Astrocyte (in vitro differentiated cells and primary cell): ENCODE measurements at regions not wholly inside any gene's neighbourhood (a gene's known extent, or its start where the extent isn't known, plus 50 kb on each side); places are given as distances from the start of the nearest gene placed in this dataset.

ENCODE experiments used
- DNase-seq: peaks from one replicate; pipeline ENCODE4 v3.0.0-alpha.2; 2010; ENCODE audit warnings: low read depth
- FAIRE-seq: peaks from 2 replicates; lab custom pipeline; 2011; peaks lifted over from hg19 to GRCh38; lab: Jason Lieb, UNC
- H2AFZ ChIP-seq: 2 replicates; pipeline ENCODE4 v1.6.0; 2012; ENCODE audit warnings: low read depth, low read length, inconsistent platforms
- H3K27ac ChIP-seq: 2 replicates; pipeline ENCODE4 v1.5.1; 2011; ENCODE audit warnings: low read depth, low read length, inconsistent platforms
- H3K27me3 ChIP-seq: 2 replicates; pipeline ENCODE4 v1.6.0; 2011; ENCODE audit warnings: low read length, inconsistent platforms; ENCODE audit not compliant: insufficient read depth
- H3K36me3 ChIP-seq: 2 replicates; pipeline ENCODE4 v1.5.1; 2011; ENCODE audit warnings: low read length, inconsistent platforms; ENCODE audit not compliant: insufficient read depth
- H3K4me1 ChIP-seq: 2 replicates; pipeline ENCODE4 v1.5.1; 2011; ENCODE audit warnings: low read length, inconsistent platforms; ENCODE audit not compliant: insufficient read depth
- H3K4me2 ChIP-seq: 2 replicates; pipeline ENCODE4 v1.6.0; 2012; ENCODE audit warnings: low read length, inconsistent platforms
- H3K4me3 ChIP-seq: 2 replicates; pipeline ENCODE4 v1.5.1; 2011; ENCODE audit warnings: low read depth, mild to moderate bottlenecking, low read length, inconsistent platforms; ENCODE audit not compliant: insufficient read depth
- H3K79me2 ChIP-seq: 2 replicates; pipeline ENCODE4 v1.6.0; 2012; ENCODE audit warnings: mild to moderate bottlenecking, low read length, inconsistent platforms; ENCODE audit not compliant: insufficient read depth
- H3K9ac ChIP-seq: 2 replicates; pipeline ENCODE4 v1.6.0; 2012; ENCODE audit warnings: mild to moderate bottlenecking, low read length, inconsistent platforms
- H3K9me3 ChIP-seq: 2 replicates; pipeline ENCODE4 v1.5.1; 2012; ENCODE audit warnings: low read depth, mild to moderate bottlenecking, low read length, inconsistent platforms; ENCODE audit not compliant: insufficient read depth
- H4K20me1 ChIP-seq: 2 replicates; pipeline ENCODE4 v1.6.0; 2012; ENCODE audit warnings: low read length, inconsistent platforms; ENCODE audit not compliant: insufficient read depth
- H3K27ac Mint-ChIP-seq: one replicate; pipeline ENCODE4 v1.8.0; 2021; ENCODE audit warnings: mild to moderate bottlenecking, mixed read lengths; ENCODE audit not compliant: unreplicated experiment
- H3K27me3 Mint-ChIP-seq: one replicate; pipeline ENCODE4 v1.8.0; 2021; ENCODE audit warnings: low read depth, mixed read lengths; ENCODE audit not compliant: unreplicated experiment
- H3K36me3 Mint-ChIP-seq: one replicate; pipeline ENCODE4 v1.8.0; 2021; ENCODE audit warnings: low read depth, mixed read lengths; ENCODE audit not compliant: unreplicated experiment
- H3K4me1 Mint-ChIP-seq: one replicate; pipeline ENCODE4 v1.8.0; 2021; ENCODE audit warnings: low read depth, mixed read lengths; ENCODE audit not compliant: unreplicated experiment
- H3K4me3 Mint-ChIP-seq: one replicate; pipeline ENCODE4 v1.8.0; 2021; ENCODE audit warnings: mild to moderate bottlenecking, moderate library complexity, mixed read lengths; ENCODE audit not compliant: unreplicated experiment
- H3K9me3 Mint-ChIP-seq: one replicate; pipeline ENCODE4 v1.8.0; 2021; ENCODE audit warnings: mild to moderate bottlenecking, mixed read lengths; ENCODE audit not compliant: unreplicated experiment
- CTCF ChIP-seq: IDR thresholded peaks from 2 replicates; pipeline ENCODE4 v1.5.1; 2011; ENCODE audit warnings: low read depth, mild to moderate bottlenecking, inconsistent platforms, low read length, moderate library complexity; ENCODE audit not compliant: insufficient read depth
- EZH2 ChIP-seq: IDR thresholded peaks from 2 replicates; pipeline ENCODE4 v1.6.1; 2012; ENCODE audit warnings: mild to moderate bottlenecking, low read length, inconsistent platforms; ENCODE audit not compliant: insufficient read depth

- no peaks in the 10 kb centered on the region for H3K79me2 ChIP-seq
- no peak overlapping the region for H3K4me2 ChIP-seq
- no peak overlapping the region for H3K27ac Mint-ChIP-seq
Observed at GRCh38 chr1:177448652-177449357, 278.0 kb downstream of the BRINP2 start.

GRCh38 chr1:177448036-177448615 lies 277.4 kb downstream of the BRINP2 start:
- no peaks in the 10 kb centered on the region for H3K4me1 ChIP-seq
- Mint-ChIP-seq H3K9me3 (no peaks in the 10 kb centered on the region), H3K27me3 (peaks cover 2% of the 10 kb centered on the region), H3K4me3 (no peak overlapping the region), H3K36me3 (no peaks in the 10 kb centered on the region), H3K4me1 (peaks cover 12% of the 10 kb centered on the region), H3K27ac (no peak overlapping the region)
- no peaks in the 10 kb centered on the region for H3K9me3 ChIP-seq
- no peaks in the 10 kb centered on the region for H3K79me2 ChIP-seq
- H2AFZ ChIP-seq = no peak overlapping the region
- no peak overlapping the region for H3K27ac ChIP-seq
- H4K20me1 ChIP-seq = no peaks in the 10 kb centered on the region
- FAIRE-seq (no peak), DNase-seq (no peak)
- H3K4me3 ChIP-seq = no peak overlapping the region
- TF ChIP-seq CTCF = no peak
- no peaks in the 10 kb centered on the region for H3K27me3 ChIP-seq
- H3K36me3 ChIP-seq = no peaks in the 10 kb centered on the region
- no peak overlapping the region for H3K4me2 ChIP-seq
- H3K9ac ChIP-seq = no peak overlapping the region

More at GRCh38 chr1:177448652-177449357, 278.0 kb downstream of the BRINP2 start:
- no peak overlapping the region for H3K4me3 Mint-ChIP-seq
- peaks cover 12% of the 10 kb centered on the region for H3K4me1 Mint-ChIP-seq
- H3K9ac ChIP-seq = no peak overlapping the region
- DNase-seq = peak; percentile 27
- no peak for FAIRE-seq
- no peak overlapping the region for H3K27ac ChIP-seq
- no peaks in the 10 kb centered on the region for H3K9me3 Mint-ChIP-seq
- peaks cover 2% of the 10 kb centered on the region for H3K27me3 Mint-ChIP-seq
- H3K36me3 Mint-ChIP-seq = no peaks in the 10 kb centered on the region
- no peaks in the 10 kb centered on the region for H3K4me1 ChIP-seq
- no peak overlapping the region for H2AFZ ChIP-seq
- no peaks in the 10 kb centered on the region for H3K27me3 ChIP-seq
- no peaks in the 10 kb centered on the region for H3K36me3 ChIP-seq
- H4K20me1 ChIP-seq = no peaks in the 10 kb centered on the region
- no peak overlapping the region for H3K4me3 ChIP-seq
- no peak for TF ChIP-seq CTCF
- no peak for TF ChIP-seq EZH2
- no peaks in the 10 kb centered on the region for H3K9me3 ChIP-seq
